IMR-90 (cell line): ENCODE measurements at regions not wholly inside any gene's neighbourhood (a gene's known extent, or its start where the extent isn't known, plus 50 kb on each side); places are given as distances from the start of the nearest gene placed in this dataset.

Source experiments
- ATAC-seq: fragments of 200-7000 bp; cut with Tn5 transposase; 2 replicates; pipeline ENCODE4 v1.9.1; 2020; ENCODE audit warnings: low read depth, mild to moderate bottlenecking, moderate library complexity
- BruUV-seq: library from RNA; stranded (reverse); fragments of 400-500 nt; replicated peaks from 2 replicates; lab custom pipeline; 2021; lab: Mats Ljungman, UMichigan
- CTCF ChIA-PET: fragments of 300-600 bp; formaldehyde crosslinking; extraction: SDS; loops from one replicate; lab custom pipeline; 2021; ENCODE audit warnings: antibody characterized with exemption; lab: Yijun Ruan, JAX
- POLR2A ChIA-PET: fragments of 300-600 bp; sonication (Branson Sonifier 250); formaldehyde crosslinking; loops from one replicate; lab custom pipeline; 2022; ENCODE audit warnings: antibody characterized with exemption; ENCODE audit not compliant: unreplicated experiment; lab: Charles Lee
- DNase-seq: peaks from one replicate; pipeline ENCODE4 v3.0.0; 2013
- H2AFZ ChIP-seq: replicated peaks from 2 replicates; pipeline ENCODE3; 2013; ENCODE audit warnings: low read length, mild to moderate bottlenecking; ENCODE audit not compliant: poor library complexity
- H2AK5ac ChIP-seq: 2 replicates; pipeline ENCODE4 v1.6.1; 2013; ENCODE audit warnings: low read depth, low read length, inconsistent platforms
- H2AK9ac ChIP-seq: replicated peaks from 2 replicates; pipeline ENCODE3; 2013; ENCODE audit warnings: mild to moderate bottlenecking, low read depth, low read length, moderate library complexity; ENCODE audit not compliant: poor library complexity
- H2BK120ac ChIP-seq: 2 replicates; pipeline ENCODE4 v1.6.1; 2013; ENCODE audit warnings: low read depth, low read length, inconsistent platforms
- H2BK15ac ChIP-seq: 3 replicates; pipeline ENCODE4 v1.6.1; 2013; ENCODE audit warnings: low read depth, low read length, inconsistent platforms
- H2BK20ac ChIP-seq: 2 replicates; pipeline ENCODE4 v1.6.1; 2013; ENCODE audit warnings: low read depth, mild to moderate bottlenecking, inconsistent platforms, low read length, moderate library complexity
- H2BK5ac ChIP-seq: 2 replicates; pipeline ENCODE4 v1.6.1; 2013; ENCODE audit warnings: mild to moderate bottlenecking, low read depth, low read length, inconsistent platforms; ENCODE audit not compliant: poor library complexity, severe bottlenecking
- H3K14ac ChIP-seq: replicated peaks from 2 replicates; pipeline ENCODE4 v1.6.1; 2013; ENCODE audit warnings: low read depth, low read length, inconsistent platforms
- H3K18ac ChIP-seq: 2 replicates; pipeline ENCODE4 v1.6.1; 2013; ENCODE audit warnings: low read depth, low read length, control low read depth
- H3K23ac ChIP-seq: 2 replicates; pipeline ENCODE4 v1.6.1; 2013; ENCODE audit warnings: low read depth, low read length, inconsistent platforms
- H3K27ac ChIP-seq: 2 replicates; pipeline ENCODE4 v1.5.1; 2013; ENCODE audit warnings: mild to moderate bottlenecking, control low read depth, low read length; ENCODE audit not compliant: insufficient read depth
- H3K27me3 ChIP-seq: 2 replicates; pipeline ENCODE4 v1.6.1; 2013; ENCODE audit warnings: low read length; ENCODE audit not compliant: control insufficient read depth, insufficient read depth
- H3K36me3 ChIP-seq: 2 replicates; pipeline ENCODE4 v1.6.1; 2013; ENCODE audit warnings: low read length, mixed read lengths; ENCODE audit not compliant: control insufficient read depth, insufficient read depth
- H3K4ac ChIP-seq: 2 replicates; pipeline ENCODE4 v1.6.1; 2013; ENCODE audit warnings: low read depth, low read length, inconsistent platforms
- H3K4me1 ChIP-seq: 2 replicates; pipeline ENCODE4 v1.6.1; 2013; ENCODE audit warnings: low read length, mixed read lengths; ENCODE audit not compliant: control insufficient read depth, insufficient read depth
- H3K4me2 ChIP-seq: 2 replicates; pipeline ENCODE4 v1.6.1; 2013; ENCODE audit warnings: low read depth, mild to moderate bottlenecking, control low read depth, low read length, moderate library complexity
- H3K4me3 ChIP-seq: 2 replicates; pipeline ENCODE4 v1.5.1; 2013; ENCODE audit warnings: low read depth, mild to moderate bottlenecking, control low read depth, low read length, moderate library complexity; ENCODE audit not compliant: insufficient read depth
- H3K56ac ChIP-seq: 2 replicates; pipeline ENCODE4 v1.6.1; 2013; ENCODE audit warnings: low read length, inconsistent platforms; ENCODE audit not compliant: insufficient read depth; ENCODE audit errors: extremely low read depth
- H3K79me1 ChIP-seq, 2 experiments: 2 replicates each; pipeline ENCODE4 v1.6.1; 2013; ENCODE audit warnings: low read length in 2 of 2, inconsistent platforms in 1 of 2, low read depth in 1 of 2
- H3K9ac ChIP-seq: 2 replicates; pipeline ENCODE4 v1.6.1; 2013; ENCODE audit warnings: low read depth, low read length, control low read depth
- H3K9me1 ChIP-seq: 2 replicates; pipeline ENCODE4 v1.6.1; 2013; ENCODE audit warnings: low read length, inconsistent platforms; ENCODE audit not compliant: insufficient read depth
- H3K9me3 ChIP-seq: 2 replicates; pipeline ENCODE4 v1.6.1; 2013; ENCODE audit warnings: low read length; ENCODE audit not compliant: control insufficient read depth, insufficient read depth
- H4K20me1 ChIP-seq: 2 replicates; pipeline ENCODE4 v1.6.1; 2013; ENCODE audit warnings: low read length, inconsistent platforms; ENCODE audit not compliant: insufficient read depth
- H4K5ac ChIP-seq: 2 replicates; pipeline ENCODE4 v1.6.1; 2013; ENCODE audit warnings: mild to moderate bottlenecking, low read depth, low read length, control low read depth
- H4K8ac ChIP-seq, 2 experiments: 2 replicates each; pipeline ENCODE4 v1.6.1; 2013; ENCODE audit warnings: low read depth in 2 of 2, low read length in 2 of 2, control low read depth in 1 of 2, inconsistent platforms in 1 of 2
- H4K91ac ChIP-seq: 2 replicates; pipeline ENCODE4 v1.6.1; 2013; ENCODE audit warnings: low read depth, low read length, inconsistent platforms; ENCODE audit not compliant: insufficient read depth
- BHLHE40 ChIP-seq: fragments of 150-350 bp; IDR thresholded peaks from 2 replicates; pipeline ENCODE4 v1.6.1; 2016; ENCODE audit warnings: mild to moderate bottlenecking, low read depth, low read length
- CEBPB ChIP-seq: IDR thresholded peaks from 2 replicates; pipeline ENCODE4 v1.6.1; 2012; ENCODE audit warnings: low read depth, low read length, improper control_type of control experiment
- CHD1 ChIP-seq: IDR thresholded peaks from 2 replicates; pipeline ENCODE4 v1.6.1; 2012; ENCODE audit warnings: low read depth, low read length, improper control_type of control experiment
- CTCF ChIP-seq: conservative IDR thresholded peaks from 2 replicates; pipeline ENCODE4 v1.5.1; 2012; ENCODE audit warnings: mild to moderate bottlenecking, low read depth, low read length, improper control_type of control experiment
- ELK1 ChIP-seq: fragments of 150-350 bp; IDR thresholded peaks from 2 replicates; pipeline ENCODE4 v1.6.1; 2016; ENCODE audit warnings: low read depth, mild to moderate bottlenecking, low read length, moderate library complexity, borderline replicate concordance
- FOS ChIP-seq: fragments of 150-350 bp; IDR thresholded peaks from 2 replicates; pipeline ENCODE4 v1.6.1; 2016; ENCODE audit warnings: low read depth, low read length
- MAFK ChIP-seq: IDR thresholded peaks from 2 replicates; pipeline ENCODE4 v1.6.1; 2012; ENCODE audit warnings: low read depth, low read length, improper control_type of control experiment
- MAZ ChIP-seq: IDR thresholded peaks from 2 replicates; pipeline ENCODE4 v1.6.1; 2012; ENCODE audit warnings: low read depth, mild to moderate bottlenecking, low read length, improper control_type of control experiment, moderate library complexity, borderline replicate concordance
- MXI1 ChIP-seq: IDR thresholded peaks from 2 replicates; pipeline ENCODE4 v1.6.1; 2012; ENCODE audit warnings: low read depth, mild to moderate bottlenecking, low read length, moderate library complexity, borderline replicate concordance
- NFE2L2 ChIP-seq: fragments of 150-350 bp; IDR thresholded peaks from 2 replicates; pipeline ENCODE4 v1.6.1; 2016; ENCODE audit warnings: low read depth, mild to moderate bottlenecking, low read length
- POLR2A ChIP-seq: IDR thresholded peaks from 2 replicates; pipeline ENCODE4 v1.6.1; 2012; ENCODE audit warnings: mild to moderate bottlenecking, low read depth, low read length
- RAD21 ChIP-seq: IDR thresholded peaks from 2 replicates; pipeline ENCODE4 v1.6.1; 2012; ENCODE audit warnings: low read length, improper control_type of control experiment
- RCOR1 ChIP-seq: IDR thresholded peaks from 2 replicates; pipeline ENCODE4 v1.6.1; 2012; ENCODE audit warnings: mild to moderate bottlenecking, low read length, improper control_type of control experiment; ENCODE audit not compliant: insufficient replicate concordance
- RFX5 ChIP-seq: IDR thresholded peaks from 2 replicates; pipeline ENCODE4 v1.8.0; 2012; ENCODE audit warnings: low read depth, mild to moderate bottlenecking, low read length, moderate library complexity
- SMC3 ChIP-seq: fragments of 150-350 bp; IDR thresholded peaks from 2 replicates; pipeline ENCODE4 v1.6.1; 2016; ENCODE audit warnings: low read depth, mild to moderate bottlenecking, antibody characterized with exemption, low read length, moderate library complexity
- USF2 ChIP-seq: fragments of 150-350 bp; IDR thresholded peaks from 2 replicates; pipeline ENCODE4 v1.6.1; 2017; ENCODE audit warnings: mild to moderate bottlenecking, antibody characterized with exemption, low read length, low read depth
- WGBS, 2 experiments: methylation state at CpG; one replicate each; pipeline versions ENCODE4 v1.1.5 to v1.1.7; 2013; ENCODE audit warnings: missing lambda C conversion rate in 2 of 2; ENCODE audit not compliant: insufficient read length in 1 of 2; ENCODE audit errors: extremely low coverage in 2 of 2; 5-methylcytosine and 5-hydroxymethylcytosine counted together
- dilution Hi-C: fragments of 300-500 bp; cut with HindIII; formaldehyde crosslinking; loops from one replicate; pipeline ENCODE4 v1.14.3; 2018; ENCODE audit warnings: low sequenced_read_pairs; ENCODE audit not compliant: unreplicated experiment
- in situ Hi-C: fragments of 300-500 bp; cut with MboI; formaldehyde crosslinking; loops from 3 replicates; pipeline ENCODE4 v1.14.3; 2019; ENCODE audit warnings: low sequenced_read_pairs, inconsistent platforms, mixed read lengths
- intact Hi-C: fragments of 100-400 bp; cut with micrococcal nuclease; formaldehyde crosslinking; loops from 2 replicates; pipeline ENCODE4 v1.10.0; 2022

GRCh38 chr5:176736931-176737745 is 73.2 kb upstream of the UNC5A start:
- H2AK5ac ChIP-seq = no peak overlapping the region
- H2BK15ac ChIP-seq = no peak overlapping the region
- no peaks in the 10 kb centered on the region for H3K79me1 ChIP-seq
- 61% methylated on average over 8 of the region's 11 CpGs; no CpG with 5 or more reads in 1 of the 2 experiments for WGBS, 2 experiments
- H4K20me1 ChIP-seq = no peaks in the 10 kb centered on the region
- H2BK20ac ChIP-seq = no peak overlapping the region
- intact Hi-C loops (no loop called here), in situ Hi-C loops (no loop called here), dilution Hi-C loops (no loop called here)
- H3K4me1 ChIP-seq = no peaks in the 10 kb centered on the region
- H3K23ac ChIP-seq = no peak overlapping the region
- no peak overlapping the region for H3K14ac ChIP-seq
- H3K4me3 ChIP-seq = no peak overlapping the region
- DNase-seq (no peak), ATAC-seq (no peak)
- no TSS peak for BruUV-seq
- TF ChIP-seq NFE2L2 (no peak), MXI1 (no peak), CTCF (no peak), POLR2A (no peak), MAFK (no peak), CHD1 (no peak), BHLHE40 (no peak), RCOR1 (no peak), FOS (no peak), USF2 (no peak), RFX5 (no peak), RAD21 (no peak), MAZ (no peak), CEBPB (no peak), ELK1 (no peak), SMC3 (no peak)
- no peak overlapping the region for H3K9ac ChIP-seq
- H3K18ac ChIP-seq = no peak overlapping the region
- no peak overlapping the region for H4K91ac ChIP-seq
- H3K56ac ChIP-seq = no peak overlapping the region
- no peak overlapping the region for H2BK5ac ChIP-seq
- H2AFZ ChIP-seq = no peak overlapping the region
- no peaks in the 10 kb centered on the region for H3K9me1 ChIP-seq
- POLR2A ChIA-PET = no interaction called here
- CTCF ChIA-PET = no interaction called here
- no peak overlapping the region for H4K8ac ChIP-seq
- peaks cover 84% of the 10 kb centered on the region for H3K27me3 ChIP-seq
- no peak overlapping the region for H2AK9ac ChIP-seq
- H3K4ac ChIP-seq = no peak overlapping the region
- no peak overlapping the region for H3K27ac ChIP-seq
- no peak overlapping the region for H3K4me2 ChIP-seq
- peaks cover 2% of the 10 kb centered on the region; the same call in 1 of the 2 replicates for H3K9me3 ChIP-seq
- no peak overlapping the region for H4K5ac ChIP-seq
- no peaks in the 10 kb centered on the region for H3K36me3 ChIP-seq
- no peak overlapping the region for H2BK120ac ChIP-seq
